ENCODE measurements at regions not wholly inside any gene's neighbourhood (a gene's known extent, or its start where the extent isn't known, plus 50 kb on each side); places are given as distances from the start of the nearest gene placed in this dataset.

DNA sequence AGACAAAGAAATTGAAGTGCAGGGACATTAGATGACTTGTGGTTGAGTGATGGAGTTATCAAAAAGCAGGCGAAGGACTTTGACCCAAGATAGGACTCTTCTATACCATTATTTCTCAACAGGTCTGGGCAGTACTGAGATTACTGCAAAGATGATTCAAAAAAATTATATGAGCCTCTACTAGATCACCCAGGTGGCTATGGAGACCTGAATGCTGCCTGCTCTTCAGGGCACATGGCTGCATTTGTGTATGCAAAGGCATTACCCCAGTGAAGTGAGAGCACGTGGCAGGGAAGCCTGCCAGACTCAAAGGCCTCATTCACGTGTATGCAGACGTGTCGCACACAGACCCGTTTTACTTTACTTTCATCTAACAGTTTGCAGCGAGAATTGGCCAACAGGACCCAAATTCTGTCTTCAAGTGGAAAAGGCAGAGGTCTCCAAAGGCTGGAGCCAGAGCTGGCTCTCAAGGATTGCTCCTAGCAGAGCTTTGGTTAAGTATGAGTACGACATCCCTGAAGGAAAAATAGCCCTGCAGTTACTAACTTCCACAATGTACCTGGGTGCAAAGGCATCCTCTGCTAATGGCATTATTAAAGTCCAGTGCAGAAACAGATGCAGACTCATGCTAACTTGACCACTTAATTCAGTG is 113.8 kb upstream of the ARMC2 start:
- no peak for DNase-seq (ENCODE audit: insufficient read length, low spot score)
- FAIRE-seq = no peak
- TF ChIP-seq TAF1 (IDR thresholded peaks at IDR 0.05; ENCODE audit: low read depth, low read length) = no peak
- TF ChIP-seq POU2F2 (IDR thresholded peaks at IDR 0.05; ENCODE audit: low read depth, low read length) = no peak
- TF ChIP-seq SPI1 (IDR thresholded peaks at IDR 0.05; ENCODE audit: low read depth, low read length) = no peak
- TF ChIP-seq POLR2A (IDR thresholded peaks at IDR 0.05; ENCODE audit: low read depth, low read length) = no peak
- TF ChIP-seq PAX5 (IDR thresholded peaks at IDR 0.05; ENCODE audit: insufficient read depth, low read length, severe bottlenecking) = no peak
- no peak for TF ChIP-seq POLR2AphosphoS5 (IDR thresholded peaks at IDR 0.05; ENCODE audit: low read depth, low read length)

DNA sequence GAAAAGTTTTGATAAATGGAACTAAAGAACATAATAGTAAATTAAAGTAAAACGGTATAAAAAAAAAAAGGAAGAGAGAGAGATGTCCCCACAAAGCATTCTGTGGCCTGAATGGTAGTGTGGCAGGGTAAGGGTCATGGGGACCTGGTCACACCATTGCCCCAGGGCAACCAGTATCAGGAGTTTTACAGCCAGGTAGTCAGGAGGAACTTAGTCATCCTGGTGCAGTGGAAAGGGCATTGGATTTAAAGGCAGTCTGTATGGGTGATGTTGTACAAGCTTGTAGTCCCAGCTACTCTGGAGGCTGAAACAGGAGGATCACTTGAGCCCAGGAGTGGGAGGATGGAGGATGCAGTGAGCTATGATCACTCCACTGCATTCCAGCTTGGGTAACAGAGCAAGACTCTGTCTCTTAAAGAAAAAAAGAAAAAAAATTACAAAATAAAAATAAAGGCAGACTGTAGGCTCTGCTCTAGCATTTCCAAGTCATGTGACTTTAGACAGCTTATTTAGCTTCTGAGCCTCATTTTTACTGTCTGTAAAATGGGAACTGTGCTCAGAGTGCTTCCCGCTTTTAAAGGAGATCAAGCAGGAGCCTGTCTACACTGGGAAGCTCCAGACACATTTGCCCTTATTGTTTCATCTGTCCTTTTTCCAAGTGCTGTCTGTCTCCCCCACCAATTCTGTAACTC is 112.8 kb upstream of the ARMC2 start:
- FAIRE-seq (no peak), DNase-seq (ENCODE audit: insufficient read length, low spot score) (no peak)
- TF ChIP-seq POU2F2 (IDR thresholded peaks at IDR 0.05; ENCODE audit: low read depth, low read length) (no peak), POLR2AphosphoS5 (IDR thresholded peaks at IDR 0.05; ENCODE audit: low read depth, low read length) (no peak), POLR2A (IDR thresholded peaks at IDR 0.05; ENCODE audit: low read depth, low read length) (no peak), TAF1 (IDR thresholded peaks at IDR 0.05; ENCODE audit: low read depth, low read length) (no peak), SPI1 (IDR thresholded peaks at IDR 0.05; ENCODE audit: low read depth, low read length) (no peak), PAX5 (IDR thresholded peaks at IDR 0.05; ENCODE audit: insufficient read depth, low read length, severe bottlenecking) (no peak)

DNA sequence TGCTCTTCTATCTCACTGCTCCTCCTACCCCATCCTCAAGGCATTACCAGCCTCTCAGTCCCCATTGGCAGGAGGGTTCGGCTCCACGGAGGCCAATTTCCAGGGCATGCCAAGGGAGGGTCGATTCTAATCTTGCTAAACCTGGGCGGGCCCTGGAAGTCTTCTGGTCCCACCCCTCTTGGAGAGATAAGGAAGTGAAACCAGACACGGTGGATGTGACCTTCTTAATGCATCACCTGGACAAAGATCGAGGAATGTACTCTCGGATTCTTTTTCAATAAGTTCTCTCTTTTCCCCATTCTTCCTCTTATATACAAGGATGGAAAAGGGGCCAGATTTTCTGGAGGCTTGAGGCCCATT is 112.2 kb upstream of the ARMC2 start:
- FAIRE-seq (no peak), DNase-seq (ENCODE audit: insufficient read length, low spot score) (no peak)
- peak; percentile 53 for TF ChIP-seq SPI1 (IDR thresholded peaks at IDR 0.05; ENCODE audit: low read depth, low read length)
- TF ChIP-seq POU2F2 (IDR thresholded peaks at IDR 0.05; ENCODE audit: low read depth, low read length) = no peak
- TF ChIP-seq POLR2AphosphoS5 (IDR thresholded peaks at IDR 0.05; ENCODE audit: low read depth, low read length) = no peak
- no peak for TF ChIP-seq TAF1 (IDR thresholded peaks at IDR 0.05; ENCODE audit: low read depth, low read length)

DNA sequence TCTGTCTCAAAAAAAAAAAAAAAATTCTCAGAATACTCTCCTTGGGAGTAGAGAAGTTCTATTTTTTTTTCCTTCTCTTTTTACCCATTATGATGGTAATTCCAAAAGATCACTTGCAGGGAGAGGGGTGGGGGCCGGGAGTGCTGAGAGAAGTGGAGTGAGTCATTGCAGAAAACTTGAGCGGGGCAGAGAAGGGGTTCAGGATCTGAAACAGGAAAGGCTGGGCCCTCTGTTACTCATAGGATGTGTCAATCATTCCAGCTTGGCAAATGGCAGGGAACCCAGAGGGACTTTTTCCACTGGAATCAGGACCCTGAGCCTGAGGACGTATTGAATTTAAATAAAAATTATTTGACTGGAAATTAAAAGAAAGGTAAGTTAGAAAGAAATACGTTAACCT is 111.4 kb upstream of the ARMC2 start:
- no peak for FAIRE-seq
- DNase-seq (ENCODE audit: insufficient read length, low spot score) = no peak
- TF ChIP-seq SPI1 (IDR thresholded peaks at IDR 0.05; ENCODE audit: low read depth, low read length) = no peak
- TF ChIP-seq PAX5 (IDR thresholded peaks at IDR 0.05; ENCODE audit: insufficient read depth, low read length, severe bottlenecking) = no peak
- no peak for TF ChIP-seq POLR2A (IDR thresholded peaks at IDR 0.05; ENCODE audit: low read depth, low read length)
- no peak for TF ChIP-seq POLR2AphosphoS5 (IDR thresholded peaks at IDR 0.05; ENCODE audit: low read depth, low read length)

DNA sequence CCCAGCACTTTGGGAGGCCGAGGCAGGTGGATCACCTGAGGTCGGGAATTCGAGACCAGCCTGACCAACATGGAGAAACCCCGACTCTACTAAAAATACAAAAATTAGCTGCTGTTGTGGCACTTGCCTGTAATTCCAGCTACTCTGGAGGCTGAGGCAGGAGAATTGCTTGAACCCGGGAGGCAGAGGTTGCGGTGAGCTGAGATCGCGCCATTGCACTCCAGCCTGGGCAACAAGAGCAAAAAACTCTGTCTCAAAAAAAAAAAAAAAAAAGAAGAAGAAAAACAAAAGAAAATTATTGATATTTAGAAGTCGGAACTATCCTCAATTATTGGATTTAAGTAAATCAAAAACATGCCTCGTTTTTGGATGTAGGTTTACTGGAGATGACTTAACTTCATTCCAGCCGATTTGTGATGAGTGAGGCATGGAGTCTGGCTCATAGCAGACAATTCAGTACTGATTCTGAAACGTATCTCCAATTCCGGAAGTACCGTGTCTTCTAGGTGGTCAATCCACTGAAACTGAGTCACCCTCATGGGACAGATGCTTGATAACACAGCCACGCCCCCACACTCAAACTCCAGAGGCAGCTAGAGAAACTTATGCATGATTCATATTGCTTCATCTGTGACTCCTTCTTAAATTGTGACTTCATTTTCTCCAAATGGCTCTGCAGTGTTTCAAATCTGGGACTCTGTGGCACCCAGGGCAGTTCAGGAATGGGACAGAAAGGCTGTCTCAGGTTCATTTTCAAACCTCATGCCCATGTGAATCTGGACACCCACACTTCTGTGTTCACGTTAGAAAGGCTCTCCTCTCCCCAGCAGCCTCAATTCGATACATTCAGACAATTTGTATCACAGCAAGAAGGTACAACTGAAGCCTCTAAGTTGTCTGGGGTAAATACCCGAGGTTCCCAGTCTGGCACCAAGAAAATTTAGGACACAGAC is 110.4 kb upstream of the ARMC2 start:
- DNase-seq (ENCODE audit: insufficient read length, low spot score) (no peak), FAIRE-seq (no peak)
- TF ChIP-seq POU2F2 (IDR thresholded peaks at IDR 0.05; ENCODE audit: low read depth, low read length) (no peak), SPI1 (IDR thresholded peaks at IDR 0.05; ENCODE audit: low read depth, low read length) (no peak), TAF1 (IDR thresholded peaks at IDR 0.05; ENCODE audit: low read depth, low read length) (no peak), PAX5 (IDR thresholded peaks at IDR 0.05; ENCODE audit: insufficient read depth, low read length, severe bottlenecking) (no peak), POLR2A (IDR thresholded peaks at IDR 0.05; ENCODE audit: low read depth, low read length) (no peak), POLR2AphosphoS5 (IDR thresholded peaks at IDR 0.05; ENCODE audit: low read depth, low read length) (no peak)

DNA sequence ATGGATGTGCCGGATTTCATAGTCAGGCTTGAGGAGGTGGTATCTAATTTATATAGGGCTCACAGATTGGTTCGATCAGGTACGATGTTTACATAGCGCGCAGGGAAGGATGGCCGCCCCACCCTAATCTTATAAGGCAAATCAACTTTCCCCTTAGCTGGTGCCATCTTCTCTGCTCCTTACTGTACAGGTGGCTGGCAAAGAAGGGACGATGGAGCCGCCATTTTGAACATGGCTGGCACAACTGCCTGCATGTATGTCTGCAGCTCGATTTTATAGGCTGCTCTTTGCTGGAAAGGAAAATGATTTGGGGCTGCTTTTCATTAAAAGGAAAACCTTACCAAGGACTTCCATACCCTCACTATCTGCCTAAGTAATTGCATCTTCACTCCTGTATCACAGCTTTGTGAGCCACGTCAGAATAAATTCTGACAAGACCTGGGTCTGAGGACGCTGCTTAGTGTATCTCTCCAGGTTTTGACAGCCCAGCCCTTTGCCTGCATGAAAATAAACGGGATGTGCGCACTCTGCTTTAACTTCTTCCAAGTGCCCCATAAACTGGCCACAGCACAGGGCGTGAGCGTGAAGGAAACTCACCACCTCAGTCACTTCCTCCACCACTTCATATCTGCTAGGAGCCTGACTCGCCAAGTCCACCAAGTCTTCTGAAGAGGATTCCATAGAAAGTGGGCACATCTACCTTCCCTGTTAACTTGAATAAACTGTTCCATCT is 109.4 kb upstream of the ARMC2 start:
- TF ChIP-seq POLR2A (IDR thresholded peaks at IDR 0.05; ENCODE audit: low read depth, low read length) = no peak
- no peak for TF ChIP-seq POLR2AphosphoS5 (IDR thresholded peaks at IDR 0.05; ENCODE audit: low read depth, low read length)
- no peak for TF ChIP-seq SPI1 (IDR thresholded peaks at IDR 0.05; ENCODE audit: low read depth, low read length)
- TF ChIP-seq POU2F2 (IDR thresholded peaks at IDR 0.05; ENCODE audit: low read depth, low read length) = no peak
- TF ChIP-seq TAF1 (IDR thresholded peaks at IDR 0.05; ENCODE audit: low read depth, low read length) = no peak
- no peak for TF ChIP-seq PAX5 (IDR thresholded peaks at IDR 0.05; ENCODE audit: insufficient read depth, low read length, severe bottlenecking)
- FAIRE-seq (no peak), DNase-seq (ENCODE audit: insufficient read length, low spot score) (no peak)

DNA sequence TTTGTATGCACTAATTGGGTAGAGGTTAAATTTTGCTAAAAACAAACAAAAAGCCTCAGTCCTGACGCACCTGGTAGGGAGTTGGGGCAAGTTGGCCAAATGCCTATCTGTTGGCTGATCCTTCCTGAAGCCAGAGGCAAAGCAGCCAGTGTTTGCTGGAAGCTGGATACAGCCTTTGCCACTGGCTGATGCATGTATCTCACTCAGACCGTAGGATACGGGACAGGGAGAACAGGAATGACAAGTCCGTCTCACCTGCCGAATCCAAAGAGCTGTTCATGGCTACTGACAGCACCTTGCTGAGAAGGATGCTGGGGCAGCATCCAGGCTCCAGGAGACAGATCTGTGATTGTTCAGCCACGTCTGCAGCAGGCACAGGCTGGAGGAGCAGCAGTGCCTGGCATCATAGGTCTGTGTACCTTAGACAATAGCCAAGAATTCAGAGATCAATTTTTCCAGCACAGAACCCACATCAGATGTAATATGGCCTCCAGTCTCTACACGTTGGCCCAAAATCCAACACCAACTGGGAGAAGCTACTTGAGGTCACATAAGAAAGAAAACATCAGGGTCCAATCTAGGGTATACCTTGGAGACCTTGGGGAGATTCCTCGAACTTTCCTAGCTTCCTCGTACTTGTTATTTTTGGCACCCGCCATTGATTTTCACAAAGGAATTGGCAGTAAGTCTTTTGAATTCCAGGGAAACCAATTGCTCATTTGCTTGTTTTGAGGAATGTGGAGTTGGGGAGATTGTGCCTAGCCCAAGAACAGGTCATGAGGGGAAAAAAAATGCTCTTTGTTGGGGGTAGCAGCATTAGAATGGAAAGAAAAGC is 108.5 kb upstream of the ARMC2 start:
- DNase-seq (ENCODE audit: insufficient read length, low spot score) (no peak), FAIRE-seq (no peak)

DNA sequence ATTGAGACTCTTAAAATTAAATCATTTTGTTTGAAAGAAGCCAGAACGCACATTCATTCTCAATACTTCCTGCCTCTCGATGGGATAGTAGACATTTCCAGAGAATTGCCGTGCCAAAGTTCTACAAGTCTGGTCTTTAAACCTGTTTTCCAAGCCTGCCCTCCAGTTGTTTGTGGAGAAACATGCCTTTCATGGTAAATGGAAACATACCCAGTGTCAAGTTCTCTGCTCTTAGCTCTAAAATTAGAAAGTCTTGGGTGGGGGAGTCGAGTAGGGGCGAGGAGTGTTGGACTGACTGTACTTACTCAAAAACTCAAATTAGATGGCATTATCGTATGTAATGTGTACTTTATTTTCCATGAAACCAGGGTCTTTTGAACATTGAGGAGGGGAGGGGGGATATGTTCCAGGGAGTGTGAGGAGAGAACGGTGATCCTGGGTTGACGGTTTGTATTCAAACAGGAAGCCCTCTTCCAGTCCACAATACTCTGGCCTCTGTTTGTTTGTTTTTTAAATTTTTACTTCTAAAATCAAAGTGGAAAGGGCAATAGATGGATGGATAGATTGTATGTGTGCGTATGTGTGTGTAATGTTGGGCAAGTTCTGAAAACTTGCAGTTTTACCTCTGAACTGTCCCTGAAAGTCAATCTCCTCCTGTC is 106.8 kb upstream of the ARMC2 start:
- TF ChIP-seq PAX5 (IDR thresholded peaks at IDR 0.05; ENCODE audit: insufficient read depth, low read length, severe bottlenecking) (no peak), TAF1 (IDR thresholded peaks at IDR 0.05; ENCODE audit: low read depth, low read length) (no peak), POLR2AphosphoS5 (IDR thresholded peaks at IDR 0.05; ENCODE audit: low read depth, low read length) (no peak), POLR2A (IDR thresholded peaks at IDR 0.05; ENCODE audit: low read depth, low read length) (no peak), POU2F2 (IDR thresholded peaks at IDR 0.05; ENCODE audit: low read depth, low read length) (no peak), SPI1 (IDR thresholded peaks at IDR 0.05; ENCODE audit: low read depth, low read length) (no peak)
- no peak for FAIRE-seq
- no peak for DNase-seq (ENCODE audit: insufficient read length, low spot score)

More for the DNA sequence above, 108.5 kb upstream of the ARMC2 start:
- no peak for TF ChIP-seq PAX5 (IDR thresholded peaks at IDR 0.05; ENCODE audit: insufficient read depth, low read length, severe bottlenecking)
- no peak for TF ChIP-seq SPI1 (IDR thresholded peaks at IDR 0.05; ENCODE audit: low read depth, low read length)
- TF ChIP-seq TAF1 (IDR thresholded peaks at IDR 0.05; ENCODE audit: low read depth, low read length) = no peak
- TF ChIP-seq POLR2A (IDR thresholded peaks at IDR 0.05; ENCODE audit: low read depth, low read length) = no peak
- no peak for TF ChIP-seq POU2F2 (IDR thresholded peaks at IDR 0.05; ENCODE audit: low read depth, low read length)
- no peak for TF ChIP-seq POLR2AphosphoS5 (IDR thresholded peaks at IDR 0.05; ENCODE audit: low read depth, low read length)

Data from GM12891 (cell line).